Suprapubic skin (tissue), 4 donors: ENCODE measurements at regions not wholly inside any gene's neighbourhood (a gene's known extent, or its start where the extent isn't known, plus 50 kb on each side); places are given as distances from the start of the nearest gene placed in this dataset.

ENCODE experiments used
- DNase-seq, 2 donors: peaks; one replicate each; pipeline ENCODE4 v3.0.0-alpha.2; 2019; ENCODE audit warnings: low spot score in 2 of 2
- H3K27ac ChIP-seq: fragments of 200-600 bp; sonication (generic); one replicate; pipeline ENCODE4 v1.5.1; 2019
- H3K27me3 ChIP-seq: fragments of 200-600 bp; sonication (generic); one replicate; pipeline ENCODE4 v1.5.1; 2019
- H3K36me3 ChIP-seq: fragments of 200-600 bp; sonication (generic); one replicate; pipeline ENCODE4 v1.5.1; 2019
- H3K4me1 ChIP-seq: fragments of 200-600 bp; sonication (generic); one replicate; pipeline ENCODE4 v1.5.1; 2019
- H3K4me3 ChIP-seq: fragments of 200-600 bp; sonication (generic); one replicate; pipeline ENCODE4 v1.5.1; 2019; ENCODE audit warnings: mild to moderate bottlenecking
- H3K9me3 ChIP-seq: fragments of 200-600 bp; sonication (generic); one replicate; pipeline ENCODE4 v1.5.1; 2019
- CTCF ChIP-seq, 2 donors: fragments of 200-600 bp in 1 of 2; fragments of 450-650 bp in 1 of 2; sonication (generic) in 1 of 2; IDR thresholded peaks; one replicate each; pipeline ENCODE4 v1.5.1; 2016 to 2019; ENCODE audit warnings: antibody characterized with exemption in 2 of 2, mild to moderate bottlenecking in 1 of 2, moderate library complexity in 1 of 2
- EP300 ChIP-seq: sonication (generic); formaldehyde crosslinking; IDR thresholded peaks from one replicate; pipeline ENCODE4 v1.6.1; 2017; ENCODE audit warnings: antibody characterized with exemption
- POLR2A ChIP-seq, 2 donors: fragments of 450-650 bp; IDR thresholded peaks; one replicate each; pipeline ENCODE4 v1.6.1; 2017; ENCODE audit warnings: antibody characterized with exemption in 2 of 2, mild to moderate bottlenecking in 2 of 2, moderate library complexity in 2 of 2
- POLR2AphosphoS5 ChIP-seq, 3 donors: sonication (generic); formaldehyde crosslinking; IDR thresholded peaks; one replicate each; pipeline ENCODE4 v1.6.1; 2017; ENCODE audit warnings: antibody characterized with exemption in 3 of 3
- WGBS: methylation state at CpG from one replicate; pipeline ENCODE4 v1.1.5; 2018; 5-methylcytosine and 5-hydroxymethylcytosine counted together

- H3K27ac ChIP-seq, result no peak overlapping the region
Measured at GRCh38 chr6:19616022-19616421, 221.1 kb upstream of the ID4 start.

DNA sequence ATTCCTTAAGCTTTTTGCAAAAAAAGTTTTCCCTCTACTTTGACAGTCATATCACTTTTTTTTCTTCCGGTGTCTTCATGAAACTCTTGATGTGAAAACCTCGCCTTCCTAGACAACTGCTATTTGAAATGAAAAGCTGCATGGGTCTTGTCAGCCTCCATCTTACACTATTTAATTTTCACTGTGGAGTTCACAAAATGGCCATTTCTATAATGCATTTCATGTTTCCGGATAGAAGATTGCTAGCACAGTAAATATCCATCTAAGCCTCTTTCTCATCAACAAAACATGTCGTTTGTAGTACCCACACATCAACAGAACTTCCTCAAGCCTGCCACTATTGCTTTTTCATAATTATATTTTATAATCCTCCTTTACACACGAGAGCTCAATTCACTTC, 204.9 kb upstream of the ID4 start:
- 73% methylated on average over 5 of the region's 5 CpGs for WGBS
- Histone ChIP-seq H3K36me3 (no peaks in the 10 kb centered on the region), H3K4me3 (no peak overlapping the region), H3K27ac (no peak overlapping the region), H3K27me3 (no peaks in the 10 kb centered on the region), H3K9me3 (no peaks in the 10 kb centered on the region), H3K4me1 (no peaks in the 10 kb centered on the region)
- TF ChIP-seq CTCF (IDR thresholded peaks at IDR 0.05) (no peak), POLR2A (IDR thresholded peaks at IDR 0.05) (no peak), POLR2AphosphoS5 (IDR thresholded peaks at IDR 0.05) (no peak), EP300 (no peak)
- no peak for DNase-seq

More at GRCh38 chr6:19616022-19616421, 221.1 kb upstream of the ID4 start:
- no peaks in the 10 kb centered on the region for H3K27me3 ChIP-seq
- no peak for TF ChIP-seq POLR2A (IDR thresholded peaks at IDR 0.05)
- TF ChIP-seq POLR2AphosphoS5 (IDR thresholded peaks at IDR 0.05), result no peak
- TF ChIP-seq EP300, result no peak
- no peak for TF ChIP-seq CTCF (IDR thresholded peaks at IDR 0.05)
- H3K36me3 ChIP-seq, result no peaks in the 10 kb centered on the region
- DNase-seq, result no peak
- no peaks in the 10 kb centered on the region for H3K9me3 ChIP-seq
- H3K4me1 ChIP-seq, result no peaks in the 10 kb centered on the region
- H3K4me3 ChIP-seq, result no peak overlapping the region

GRCh38 chr6:19632786-19633185, 204.4 kb upstream of the ID4 start:
- no peak overlapping the region for H3K27ac ChIP-seq
- WGBS, result 62% methylated on average over 3 of the region's 3 CpGs
- H3K9me3 ChIP-seq, result no peaks in the 10 kb centered on the region
- H3K4me1 ChIP-seq, result no peaks in the 10 kb centered on the region
- no peaks in the 10 kb centered on the region for H3K27me3 ChIP-seq
- no peaks in the 10 kb centered on the region for H3K36me3 ChIP-seq
- TF ChIP-seq EP300 (no peak), POLR2A (IDR thresholded peaks at IDR 0.05) (no peak), POLR2AphosphoS5 (IDR thresholded peaks at IDR 0.05) (no peak), CTCF (IDR thresholded peaks at IDR 0.05) (no peak)
- DNase-seq, result no peak
- no peak overlapping the region for H3K4me3 ChIP-seq

DNA sequence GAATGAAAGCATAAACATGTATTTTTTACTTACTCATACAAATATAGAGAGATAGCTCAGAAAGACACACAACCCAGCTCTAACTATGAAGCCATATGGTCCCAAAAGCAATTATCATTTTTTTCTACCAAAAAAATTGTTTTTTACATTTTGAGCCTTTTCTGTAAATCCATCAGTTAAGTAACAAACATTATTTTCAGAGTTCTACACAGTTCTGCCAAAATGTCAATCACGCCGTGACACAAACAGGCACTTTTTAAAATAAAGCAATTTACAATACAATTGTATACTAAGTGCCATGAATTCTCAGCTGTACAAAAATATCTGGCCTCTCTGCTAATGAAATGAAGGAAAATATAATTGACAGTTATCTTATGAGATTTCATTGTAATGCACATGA, 201.4 kb upstream of the ID4 start:
- Histone ChIP-seq H3K4me3 (no peak overlapping the region), H3K27me3 (no peaks in the 10 kb centered on the region), H3K9me3 (no peaks in the 10 kb centered on the region), H3K27ac (no peak overlapping the region), H3K4me1 (no peaks in the 10 kb centered on the region), H3K36me3 (no peaks in the 10 kb centered on the region)
- DNase-seq, result no peak
- 97% methylated on average over 2 of the region's 2 CpGs for WGBS
- TF ChIP-seq POLR2A (IDR thresholded peaks at IDR 0.05) (no peak), POLR2AphosphoS5 (IDR thresholded peaks at IDR 0.05) (no peak), CTCF (IDR thresholded peaks at IDR 0.05) (no peak), EP300 (no peak)

DNA sequence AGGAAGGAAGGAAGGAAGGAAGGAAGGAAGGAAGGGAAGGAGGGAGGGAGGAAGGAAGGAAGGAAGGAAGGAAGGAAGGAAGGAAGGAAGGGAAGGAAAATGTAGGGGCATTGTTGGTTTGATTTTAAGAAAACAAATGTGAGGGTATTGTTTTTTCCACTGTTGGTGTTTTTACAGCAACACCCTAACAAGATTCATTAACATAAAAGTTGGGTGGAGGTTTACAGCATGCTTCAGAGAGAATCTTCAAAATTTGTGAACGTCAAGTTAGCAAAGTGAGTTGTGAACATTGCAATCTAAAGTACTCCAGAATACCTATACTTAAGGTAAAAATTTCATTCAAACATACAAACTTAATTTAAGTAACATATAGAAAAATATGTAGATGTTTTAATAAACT, 200.2 kb upstream of the ID4 start:
- H3K27ac ChIP-seq, result no peak overlapping the region
- 88% methylated on average over 1 of the region's 1 CpG for WGBS
- TF ChIP-seq EP300, result no peak
- no peak for TF ChIP-seq POLR2AphosphoS5 (IDR thresholded peaks at IDR 0.05)
- TF ChIP-seq POLR2A (IDR thresholded peaks at IDR 0.05), result no peak
- TF ChIP-seq CTCF (IDR thresholded peaks at IDR 0.05), result no peak
- H3K4me1 ChIP-seq, result no peaks in the 10 kb centered on the region
- H3K27me3 ChIP-seq, result no peaks in the 10 kb centered on the region
- no peak overlapping the region for H3K4me3 ChIP-seq
- H3K36me3 ChIP-seq, result no peaks in the 10 kb centered on the region
- no peak for DNase-seq
- no peaks in the 10 kb centered on the region for H3K9me3 ChIP-seq
